H1 (cell line): ENCODE measurements at regions not wholly inside any gene's neighbourhood (a gene's known extent, or its start where the extent isn't known, plus 50 kb on each side); places are given as distances from the start of the nearest gene placed in this dataset.

Experiments used
- CTCF ChIA-PET: fragments of 300-600 bp; sonication (Branson Sonifier 250); formaldehyde crosslinking; loops from one replicate; lab custom pipeline; 2021; ENCODE audit not compliant: partially characterized antibody; lab: Charles Lee
- POLR2A ChIA-PET: fragments of 300-600 bp; sonication (Branson Sonifier 250); formaldehyde crosslinking; loops from one replicate; lab custom pipeline; 2021; ENCODE audit warnings: inconsistent platforms; ENCODE audit not compliant: partially characterized antibody; lab: Charles Lee
- DNase-seq, 2 experiments: peaks; one replicate each; pipeline versions ENCODE4 v3.0.0 to v3.0.0-alpha.2; 2010 to 2022; ENCODE audit warnings: low spot score in 2 of 2, low read depth in 1 of 2, mixed read lengths in 1 of 2
- FAIRE-seq: peaks from 2 replicates; lab custom pipeline; 2011; peaks lifted over from hg19 to GRCh38; lab: Jason Lieb, UNC
- H2AFZ ChIP-seq: 2 replicates; pipeline ENCODE4 v1.8.1; 2012; ENCODE audit warnings: low read length, inconsistent platforms
- H2AK5ac ChIP-seq: 2 replicates; pipeline ENCODE4 v1.6.1; 2013; ENCODE audit warnings: low read depth, low read length
- H2BK120ac ChIP-seq: replicated peaks from 2 replicates; pipeline ENCODE3; 2013; ENCODE audit warnings: low read depth, low read length, inconsistent platforms
- H2BK12ac ChIP-seq: 2 replicates; pipeline ENCODE4 v1.6.1; 2013; ENCODE audit warnings: low read depth, low read length
- H2BK15ac ChIP-seq: 2 replicates; pipeline ENCODE4 v1.6.1; 2013; ENCODE audit warnings: low read length
- H2BK20ac ChIP-seq: 2 replicates; pipeline ENCODE4 v1.6.1; 2013; ENCODE audit warnings: low read length
- H2BK5ac ChIP-seq: 2 replicates; pipeline ENCODE4 v1.6.1; 2013; ENCODE audit warnings: low read depth, low read length
- H3K14ac ChIP-seq: 2 replicates; pipeline ENCODE4 v1.6.1; 2013; ENCODE audit warnings: inconsistent platforms; ENCODE audit not compliant: insufficient read length
- H3K18ac ChIP-seq: 2 replicates; pipeline ENCODE4 v1.6.1; 2013; ENCODE audit warnings: low read length; ENCODE audit errors: extremely low read depth
- H3K23ac ChIP-seq: 2 replicates; pipeline ENCODE4 v1.6.1; 2013; ENCODE audit warnings: inconsistent platforms; ENCODE audit not compliant: insufficient read length
- H3K23me2 ChIP-seq: 2 replicates; pipeline ENCODE4 v1.6.1; 2013; ENCODE audit warnings: low read depth, low read length
- H3K27ac ChIP-seq: 2 replicates; pipeline ENCODE4 v1.6.1; 2011; ENCODE audit warnings: low read depth, low read length, inconsistent platforms
- H3K27me3 ChIP-seq, 4 experiments: replicated peaks in 1 of 4; 1 replicate in 1 of 4; 2 replicates in 3 of 4; pipeline versions ENCODE4 v1.6.1 to v1.8.1; 2011 to 2013; ENCODE audit warnings: low read length in 3 of 4, mild to moderate bottlenecking in 3 of 4, inconsistent platforms in 2 of 4, mixed read lengths in 2 of 4, moderate library complexity in 1 of 4; ENCODE audit not compliant: control insufficient read depth in 3 of 4, insufficient read depth in 3 of 4; ENCODE audit errors: extremely low read depth in 1 of 4
- H3K36me3 ChIP-seq, 4 experiments: 2 replicates each; pipeline versions ENCODE4 v1.6.1 to v1.8.1; 2011 to 2013; ENCODE audit warnings: mild to moderate bottlenecking in 4 of 4, low read length in 3 of 4, moderate library complexity in 2 of 4, control low read depth in 1 of 4, inconsistent platforms in 1 of 4; ENCODE audit not compliant: insufficient read depth in 4 of 4, control insufficient read depth in 2 of 4
- H3K4ac ChIP-seq: replicated peaks from 2 replicates; pipeline ENCODE3; 2013; ENCODE audit warnings: low read length, low read depth, mixed read lengths, inconsistent platforms; ENCODE audit not compliant: insufficient read length
- H3K4me1 ChIP-seq, 4 experiments: replicated peaks in 1 of 4; 1 replicate in 1 of 4; 2 replicates in 3 of 4; pipeline versions ENCODE4 v1.6.1 to v1.8.1; 2011 to 2013; ENCODE audit warnings: low read length in 3 of 4, inconsistent platforms in 2 of 4, mixed read lengths in 1 of 4; ENCODE audit not compliant: insufficient read depth in 4 of 4, control insufficient read depth in 3 of 4
- H3K4me2 ChIP-seq, 2 experiments: 2 replicates each; pipeline versions ENCODE4 v1.6.1 to v1.8.1; 2011 to 2013; ENCODE audit warnings: low read depth in 2 of 2, low read length in 2 of 2, control low read depth in 1 of 2, inconsistent platforms in 1 of 2, mild to moderate bottlenecking in 1 of 2; ENCODE audit not compliant: insufficient read depth in 1 of 2
- H3K4me3 ChIP-seq, 4 experiments: fragments of 200-600, 300-600 bp in 1 of 4; sonication (generic), shearing (Covaris generic), sonication (Bioruptor Twin) in 1 of 4; 2 replicates each; pipeline versions ENCODE4 v1.5.1 to v1.8.1; 2011 to 2016; ENCODE audit warnings: low read length in 4 of 4, low read depth in 3 of 4, control low read depth in 2 of 4, inconsistent platforms in 2 of 4, mild to moderate bottlenecking in 2 of 4, mixed read lengths in 1 of 4, moderate library complexity in 1 of 4; ENCODE audit not compliant: insufficient read depth in 2 of 4; ENCODE audit errors: extremely low read depth in 1 of 4
- H3K56ac ChIP-seq: replicated peaks from 2 replicates; pipeline ENCODE3; 2013; ENCODE audit warnings: low read depth, mild to moderate bottlenecking, mixed read lengths, low read length, inconsistent platforms; ENCODE audit not compliant: insufficient read length
- H3K79me1 ChIP-seq: 2 replicates; pipeline ENCODE4 v1.6.1; 2013; ENCODE audit warnings: low read depth, low read length, control low read depth
- H3K79me2 ChIP-seq, 2 experiments: 2 replicates each; pipeline versions ENCODE4 v1.6.1 to v1.8.1; 2012 to 2013; ENCODE audit warnings: low read length in 2 of 2, mild to moderate bottlenecking in 2 of 2, inconsistent platforms in 1 of 2; ENCODE audit not compliant: insufficient read depth in 2 of 2, control insufficient read depth in 1 of 2
- H3K9ac ChIP-seq, 4 experiments: replicated peaks in 1 of 4; 1 replicate in 1 of 4; 2 replicates in 3 of 4; pipeline versions ENCODE4 v1.6.1 to v1.8.1; 2011 to 2013; ENCODE audit warnings: low read depth in 3 of 4, low read length in 3 of 4, control low read depth in 2 of 4, mild to moderate bottlenecking in 2 of 4, moderate library complexity in 2 of 4, inconsistent platforms in 1 of 4; ENCODE audit errors: extremely low read depth in 1 of 4
- H3K9me3 ChIP-seq, 2 experiments: 2 replicates each; pipeline versions ENCODE4 v1.6.1 to v1.8.1; 2012 to 2013; ENCODE audit warnings: mild to moderate bottlenecking in 2 of 2, moderate library complexity in 2 of 2, control low read depth in 1 of 2, inconsistent platforms in 1 of 2, low read depth in 1 of 2, low read length in 1 of 2, mixed read lengths in 1 of 2; ENCODE audit not compliant: insufficient read depth in 2 of 2
- H4K20me1 ChIP-seq, 2 experiments: replicated peaks in 1 of 2; 2 replicates each; pipeline versions ENCODE3 to v1.8.1; 2011 to 2013; ENCODE audit warnings: inconsistent platforms in 2 of 2, low read length in 2 of 2, mild to moderate bottlenecking in 1 of 2; ENCODE audit not compliant: insufficient read depth in 2 of 2, control insufficient read depth in 1 of 2
- H4K5ac ChIP-seq: 2 replicates; pipeline ENCODE4 v1.6.1; 2013; ENCODE audit warnings: low read length, low read depth, mixed read lengths, inconsistent platforms; ENCODE audit not compliant: insufficient read length
- H4K8ac ChIP-seq: 2 replicates; pipeline ENCODE4 v1.8.0; 2013; ENCODE audit warnings: mild to moderate bottlenecking, moderate library complexity, low read length, inconsistent platforms; ENCODE audit not compliant: insufficient read depth; ENCODE audit errors: extremely low read depth
- H4K91ac ChIP-seq: replicated peaks from 2 replicates; pipeline ENCODE3; 2013; ENCODE audit warnings: low read length, mixed read lengths, inconsistent platforms; ENCODE audit not compliant: insufficient read length
- SP1 ChIP-seq: IDR thresholded peaks from 2 replicates; pipeline ENCODE4 v1.6.1; 2011; ENCODE audit warnings: low read depth, low read length
- WGBS, 2 experiments: shearing (Covaris generic) in 1 of 2; methylation state at CpG; one replicate each; pipeline versions ENCODE4 v1.1.6 to v1.1.7; 2013 to 2015; ENCODE audit warnings: low lambda C conversion rate in 2 of 2, mixed read lengths in 2 of 2, inconsistent platforms in 1 of 2, low coverage in 1 of 2, missing lambda C conversion rate in 1 of 2; ENCODE audit not compliant: insufficient replicate concordance in 2 of 2, insufficient coverage in 1 of 2, insufficient read length in 1 of 2; ENCODE audit errors: extremely low coverage in 1 of 2, missing lambda C conversion rate in 1 of 2; 5-methylcytosine and 5-hydroxymethylcytosine counted together

DNA sequence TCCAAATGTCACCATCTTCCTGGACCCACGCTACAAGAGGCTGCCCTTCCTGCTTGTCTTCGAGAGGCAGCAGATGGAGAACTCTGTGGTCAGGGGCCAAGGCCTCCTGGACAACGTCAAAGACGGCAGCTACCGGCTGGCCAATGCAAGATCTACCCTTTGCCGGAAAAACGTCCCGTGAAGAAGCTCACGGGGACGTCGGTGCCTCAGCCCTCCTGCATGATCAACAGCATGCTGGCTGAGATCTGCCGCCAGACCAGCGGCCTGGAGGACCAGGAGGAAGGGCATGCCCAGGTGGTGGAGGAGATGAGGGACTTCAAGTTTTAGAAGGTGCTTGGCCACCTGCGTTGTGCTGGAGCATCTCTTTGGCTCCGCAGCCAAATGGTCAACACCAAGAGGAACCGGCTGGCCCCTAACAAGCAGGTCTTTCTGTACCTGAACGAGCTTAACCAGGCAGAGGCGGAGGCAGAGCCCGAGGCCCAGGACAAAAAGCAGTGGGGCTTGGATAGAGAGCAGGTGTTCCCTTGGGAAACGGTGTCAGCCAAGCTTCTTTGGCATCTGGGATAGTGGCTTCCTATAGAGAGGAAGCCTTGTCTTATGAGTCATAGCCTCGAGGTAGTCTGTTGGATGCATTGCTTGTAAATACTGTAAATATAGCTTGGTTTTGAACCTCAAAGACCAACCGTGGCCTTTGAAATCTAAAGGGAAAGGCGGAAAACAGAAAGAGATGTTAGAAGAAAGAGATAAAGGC lies 94.8 kb upstream of the ELOVL6 start:
- Histone ChIP-seq H3K27ac (no peak overlapping the region), H3K27me3 (no peaks in the 10 kb centered on the region), H3K4ac (no peak overlapping the region), H2BK15ac (no peak overlapping the region), H4K5ac (no peak overlapping the region), H3K4me1 (0 out of 7 replicates have a peak, but pooled peaks cover 0 to 2% (median 0%) of the 10 kb centered on the region in 4 experiments), H2BK5ac (no peak overlapping the region), H2BK20ac (no peak overlapping the region), H3K79me1 (no peaks in the 10 kb centered on the region), H3K4me2 (no peak overlapping the region), H4K20me1 (no peaks in the 10 kb centered on the region), H4K8ac (no peak overlapping the region), H3K23me2 (no peaks in the 10 kb centered on the region), H2BK120ac (no peak overlapping the region), H3K9ac (no peak overlapping the region), H4K91ac (no peak overlapping the region), H3K23ac (no peak overlapping the region), H2AK5ac (no peak overlapping the region), H2BK12ac (no peak overlapping the region), H3K56ac (no peak overlapping the region), H3K9me3 (no peaks in the 10 kb centered on the region), H3K36me3 (no peaks in the 10 kb centered on the region), H3K79me2 (no peaks in the 10 kb centered on the region), H3K18ac (no peak overlapping the region), H3K14ac (no peak overlapping the region), H2AFZ (no peak overlapping the region), H3K4me3 (no peak overlapping the region)
- FAIRE-seq, result no peak
- 94% methylated on average over 22 of the region's 23 CpGs; no CpG with 5 or more reads in 1 of the 2 experiments for WGBS, 2 experiments
- no peak for TF ChIP-seq SP1
- ChIA-PET CTCF (interaction anchor here (1.5 kb wide), 1 partner anchor 16 kb away, joined by 4 read pairs; no protein-coding TSS in a partner anchor), POLR2A (no interaction called here)
- no peak for DNase-seq
